HEK293T (cell line): ENCODE measurements at regions not wholly inside any gene's neighbourhood (a gene's known extent, or its start where the extent isn't known, plus 50 kb on each side); places are given as distances from the start of the nearest gene placed in this dataset.

Experiments
- BHLHE40 ChIP-seq: fragments of 450-650 bp; IDR thresholded peaks from 2 replicates; pipeline ENCODE4 v1.6.1; 2016; ENCODE audit warnings: mild to moderate bottlenecking, moderate library complexity, borderline replicate concordance
- ELF4 ChIP-seq: fragments of 450-650 bp; IDR thresholded peaks from 2 replicates; pipeline ENCODE4 v1.6.1; 2017; ENCODE audit warnings: antibody characterized with exemption
- FOXK2 ChIP-seq: fragments of 450-650 bp; IDR thresholded peaks from 2 replicates; pipeline ENCODE4 v1.6.1; 2016; ENCODE audit warnings: mild to moderate bottlenecking
- FOXM1 ChIP-seq: fragments of 450-650 bp; IDR thresholded peaks from 2 replicates; pipeline ENCODE4 v1.6.1; 2017; ENCODE audit warnings: mild to moderate bottlenecking, borderline replicate concordance
- HDGF ChIP-seq: fragments of 450-650 bp; IDR thresholded peaks from 2 replicates; pipeline ENCODE4 v1.6.1; 2017; ENCODE audit warnings: antibody characterized with exemption, borderline replicate concordance
- L3MBTL2 ChIP-seq: fragments of 450-650 bp; conservative IDR thresholded peaks from 2 replicates; pipeline ENCODE4 v1.6.1; 2016; ENCODE audit warnings: mild to moderate bottlenecking
- NFRKB ChIP-seq: fragments of 450-650 bp; IDR thresholded peaks from 2 replicates; pipeline ENCODE4 v1.6.1; 2016; ENCODE audit warnings: mild to moderate bottlenecking, moderate library complexity
- SP1 ChIP-seq: fragments of 450-650 bp; IDR thresholded peaks from 2 replicates; pipeline ENCODE4 v1.6.1; 2017
- SUZ12 ChIP-seq: fragments of 450-650 bp; IDR thresholded peaks from 2 replicates; pipeline ENCODE4 v1.6.1; 2016; ENCODE audit warnings: mild to moderate bottlenecking
- TARDBP ChIP-seq: fragments of 450-650 bp; IDR thresholded peaks from 2 replicates; pipeline ENCODE4 v1.6.1; 2016
- TF ChIP-seq, protein P1 (sequence below): fragments of 450-650 bp; IDR thresholded peaks from 2 replicates; pipeline ENCODE4 v1.6.1; 2016

DNA sequence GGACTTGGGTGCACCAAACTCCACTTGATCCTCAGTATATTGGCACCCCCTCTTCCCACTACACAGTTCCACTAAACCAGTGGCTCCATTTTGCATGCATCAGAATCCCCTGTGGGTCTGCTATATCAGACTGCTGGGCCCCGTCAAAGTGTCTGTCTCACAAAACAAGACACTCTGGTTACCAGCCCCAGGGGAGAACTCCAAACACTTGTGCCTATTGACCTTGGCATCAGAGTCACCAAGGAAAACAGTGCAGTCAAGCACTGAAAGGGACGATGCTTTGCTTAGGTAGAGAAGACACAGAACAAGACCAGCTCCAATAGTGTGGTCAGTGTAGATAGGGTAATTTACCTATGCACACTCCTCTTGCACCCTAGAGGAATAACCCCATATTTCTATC lies 205.8 kb upstream of the RAI14 start:
- no peak for TF ChIP-seq BHLHE40
- TF ChIP-seq SUZ12, result no peak
- no peak for TF ChIP-seq FOXM1
- TF ChIP-seq HDGF, result no peak
- no peak for TF ChIP-seq FOXK2
- TF ChIP-seq, protein P1, sequence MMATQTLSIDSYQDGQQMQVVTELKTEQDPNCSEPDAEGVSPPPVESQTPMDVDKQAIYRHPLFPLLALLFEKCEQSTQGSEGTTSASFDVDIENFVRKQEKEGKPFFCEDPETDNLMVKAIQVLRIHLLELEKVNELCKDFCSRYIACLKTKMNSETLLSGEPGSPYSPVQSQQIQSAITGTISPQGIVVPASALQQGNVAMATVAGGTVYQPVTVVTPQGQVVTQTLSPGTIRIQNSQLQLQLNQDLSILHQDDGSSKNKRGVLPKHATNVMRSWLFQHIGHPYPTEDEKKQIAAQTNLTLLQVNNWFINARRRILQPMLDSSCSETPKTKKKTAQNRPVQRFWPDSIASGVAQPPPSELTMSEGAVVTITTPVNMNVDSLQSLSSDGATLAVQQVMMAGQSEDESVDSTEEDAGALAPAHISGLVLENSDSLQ, result no peak
- no peak for TF ChIP-seq ELF4
- TF ChIP-seq NFRKB, result no peak
- TF ChIP-seq TARDBP, result no peak
- TF ChIP-seq SP1, result no peak
- TF ChIP-seq L3MBTL2, result no peak
